ENCODE measurements at regions not wholly inside any gene's neighbourhood (a gene's known extent, or its start where the extent isn't known, plus 50 kb on each side); places are given as distances from the start of the nearest gene placed in this dataset.

- Mint-ChIP-seq H3K27ac (no peak overlapping the region), H3K4me1 (no peaks in the 10 kb centered on the region), H3K4me3 (no peak overlapping the region), H3K27me3 (peaks cover 12 to 20% of the 10 kb centered on the region in 2 donors), H3K36me3 (no peaks in the 10 kb centered on the region), H3K9me3 (peaks cover 0 to 5% (median 2%) of the 10 kb centered on the region in 8 donors)
- Histone ChIP-seq H3K27me3 (ENCODE audit: insufficient read depth, low read length) (peaks cover 4% of the 10 kb centered on the region), H3K9me3 (ENCODE audit: control insufficient read depth in 1 of 2, low read length in 2 of 2) (no peaks in the 10 kb centered on the region), H3K36me3 (ENCODE audit: insufficient read depth, low read length) (no peaks in the 10 kb centered on the region), H3K4me3 (ENCODE audit: low read length in 2 of 2) (no peak overlapping the region), H3K4me1 (ENCODE audit: insufficient read depth, low read length) (no peaks in the 10 kb centered on the region), H3K27ac (ENCODE audit: low read depth, low read length) (no peak overlapping the region)
- ChIA-PET POLR2A (ENCODE audit: partially characterized antibody) (no interaction called here), CTCF (ENCODE audit: partially characterized antibody) (no interaction called here)
- DNase-seq, result no peak
- intact Hi-C loops (cut with micrococcal nuclease), result no loop called here
Observed at GRCh38 chr4:140277576-140277975, 95.9 kb upstream of the SCOC start.

- no peak for DNase-seq
- no peaks in the 10 kb centered on the region for H3K36me3 ChIP-seq (ENCODE audit: insufficient read depth, low read length)
- ChIA-PET POLR2A (ENCODE audit: partially characterized antibody) (no interaction called here), CTCF (ENCODE audit: partially characterized antibody) (interaction anchor here (1.5 kb wide), 1 partner anchor 20 kb away, joined by 3 read pairs; no protein-coding TSS in a partner anchor)
- Mint-ChIP-seq H3K27ac (no peak overlapping the region), H3K9me3 (no peaks in the 10 kb centered on the region), H3K27me3 (peaks cover 0 to 10% of the 10 kb centered on the region in 2 donors), H3K4me3 (no peak overlapping the region), H3K36me3 (no peaks in the 10 kb centered on the region), H3K4me1 (no peaks in the 10 kb centered on the region)
- H3K27ac ChIP-seq (ENCODE audit: low read depth, low read length), result no peak overlapping the region
- H3K27me3 ChIP-seq (ENCODE audit: insufficient read depth, low read length), result no peaks in the 10 kb centered on the region
- no peaks in the 10 kb centered on the region for H3K4me1 ChIP-seq (ENCODE audit: insufficient read depth, low read length)
- no peak overlapping the region for H3K4me3 ChIP-seq (ENCODE audit: low read length in 2 of 2)
- intact Hi-C loops (cut with micrococcal nuclease), result no loop called here
- no peaks in the 10 kb centered on the region for H3K9me3 ChIP-seq (ENCODE audit: control insufficient read depth in 1 of 2, low read length in 2 of 2)
Observed at GRCh38 chr4:140271553-140271952, 101.9 kb upstream of the SCOC start.

- H3K4me3 Mint-ChIP-seq, result no peak overlapping the region
- DNase-seq, result no peak
- H3K4me1 Mint-ChIP-seq, result no peaks in the 10 kb centered on the region
- Histone ChIP-seq H3K27ac (ENCODE audit: low read depth, low read length) (no peak overlapping the region), H3K4me3 (ENCODE audit: low read length in 2 of 2) (no peak overlapping the region), H3K4me1 (ENCODE audit: insufficient read depth, low read length) (no peaks in the 10 kb centered on the region), H3K9me3 (ENCODE audit: control insufficient read depth in 1 of 2, low read length in 2 of 2) (no peaks in the 10 kb centered on the region), H3K27me3 (ENCODE audit: insufficient read depth, low read length) (no peaks in the 10 kb centered on the region), H3K36me3 (ENCODE audit: insufficient read depth, low read length) (no peaks in the 10 kb centered on the region)
- intact Hi-C loops (cut with micrococcal nuclease), result no loop called here
- ChIA-PET POLR2A (ENCODE audit: partially characterized antibody) (no interaction called here), CTCF (ENCODE audit: partially characterized antibody) (no interaction called here)
- H3K36me3 Mint-ChIP-seq, result no peaks in the 10 kb centered on the region
- H3K27ac Mint-ChIP-seq, result no peak overlapping the region
- H3K27me3 Mint-ChIP-seq, result peaks cover 0 to 12% of the 10 kb centered on the region in 2 donors
- peaks cover 0 to 3% (median 0%) of the 10 kb centered on the region in 8 donors for H3K9me3 Mint-ChIP-seq
Observed at GRCh38 chr4:140269369-140269768, 104.1 kb upstream of the SCOC start.

GRCh38 chr4:140268186-140268841 is 105.1 kb upstream of the SCOC start:
- H3K27me3 ChIP-seq (ENCODE audit: insufficient read depth, low read length), result no peaks in the 10 kb centered on the region
- POLR2A ChIA-PET (ENCODE audit: partially characterized antibody), result no interaction called here
- peaks cover 0 to 3% (median 0%) of the 10 kb centered on the region in 8 donors for H3K9me3 Mint-ChIP-seq

GRCh38 chr4:140267576-140267975 is 105.9 kb upstream of the SCOC start:
- CTCF ChIA-PET (ENCODE audit: partially characterized antibody), result interaction anchor here (0.5 to 3.4 kb wide), 3 partner anchors 10 to 36 kb away, joined by 3 to 17 read pairs (median 3); no protein-coding TSS in a partner anchor
- Mint-ChIP-seq H3K4me3 (peak overlapping the region in 1 of 8 donors; percentile 27), H3K36me3 (no peaks in the 10 kb centered on the region), H3K27me3 (peaks cover under 1 to 12% of the 10 kb centered on the region in 2 donors), H3K9me3 (peaks cover 0 to 3% (median 0%) of the 10 kb centered on the region in 8 donors), H3K4me1 (no peaks in the 10 kb centered on the region), H3K27ac (no peak overlapping the region)
- POLR2A ChIA-PET (ENCODE audit: partially characterized antibody), result no interaction called here
- H3K27ac ChIP-seq (ENCODE audit: low read depth, low read length), result no peak overlapping the region
- no peak for DNase-seq
- H3K9me3 ChIP-seq (ENCODE audit: control insufficient read depth in 1 of 2, low read length in 2 of 2), result no peaks in the 10 kb centered on the region
- no peaks in the 10 kb centered on the region for H3K4me1 ChIP-seq (ENCODE audit: insufficient read depth, low read length)
- H3K27me3 ChIP-seq (ENCODE audit: insufficient read depth, low read length), result no peaks in the 10 kb centered on the region
- intact Hi-C loops (cut with micrococcal nuclease), result no loop called here
- no peak overlapping the region for H3K4me3 ChIP-seq (ENCODE audit: low read length in 2 of 2)
- no peaks in the 10 kb centered on the region for H3K36me3 ChIP-seq (ENCODE audit: insufficient read depth, low read length)

More at GRCh38 chr4:140268186-140268841, 105.1 kb upstream of the SCOC start:
- peaks cover 0 to 12% of the 10 kb centered on the region in 2 donors for H3K27me3 Mint-ChIP-seq
- no peak for DNase-seq
- H3K27ac Mint-ChIP-seq, result no peak overlapping the region
- Histone ChIP-seq H3K9me3 (ENCODE audit: control insufficient read depth in 1 of 2, low read length in 2 of 2) (no peaks in the 10 kb centered on the region), H3K27ac (ENCODE audit: low read depth, low read length) (no peak overlapping the region), H3K36me3 (ENCODE audit: insufficient read depth, low read length) (no peaks in the 10 kb centered on the region), H3K4me1 (ENCODE audit: insufficient read depth, low read length) (no peaks in the 10 kb centered on the region), H3K4me3 (ENCODE audit: low read length in 2 of 2) (no peak overlapping the region)
- H3K4me3 Mint-ChIP-seq, result no peak overlapping the region
- no peaks in the 10 kb centered on the region for H3K36me3 Mint-ChIP-seq
- H3K4me1 Mint-ChIP-seq, result no peaks in the 10 kb centered on the region
- CTCF ChIA-PET (ENCODE audit: partially characterized antibody), result interaction anchor here (1.1 to 3.4 kb wide), 2 partner anchors 11 to 15 kb away, joined by 3 to 17 read pairs; no protein-coding TSS in a partner anchor
- intact Hi-C loops (cut with micrococcal nuclease), result no loop called here

- no peak overlapping the region for H3K4me3 ChIP-seq (ENCODE audit: low read length in 2 of 2)
- Mint-ChIP-seq H3K9me3 (peaks cover 0 to 3% (median 0%) of the 10 kb centered on the region in 8 donors), H3K4me3 (no peak overlapping the region), H3K4me1 (no peaks in the 10 kb centered on the region), H3K36me3 (no peaks in the 10 kb centered on the region), H3K27me3 (peaks cover 1 to 14% of the 10 kb centered on the region in 2 donors), H3K27ac (no peak overlapping the region)
- no peak for DNase-seq
- H3K27ac ChIP-seq (ENCODE audit: low read depth, low read length), result no peak overlapping the region
- no peaks in the 10 kb centered on the region for H3K36me3 ChIP-seq (ENCODE audit: insufficient read depth, low read length)
- H3K9me3 ChIP-seq (ENCODE audit: control insufficient read depth in 1 of 2, low read length in 2 of 2), result no peaks in the 10 kb centered on the region
- POLR2A ChIA-PET (ENCODE audit: partially characterized antibody), result no interaction called here
- CTCF ChIA-PET (ENCODE audit: partially characterized antibody), result interaction anchor here (0.5 to 3.4 kb wide), 3 partner anchors 9 to 36 kb away, joined by 3 to 17 read pairs (median 3); no protein-coding TSS in a partner anchor
- intact Hi-C loops (cut with micrococcal nuclease), result no loop called here
- no peaks in the 10 kb centered on the region for H3K27me3 ChIP-seq (ENCODE audit: insufficient read depth, low read length)
- H3K4me1 ChIP-seq (ENCODE audit: insufficient read depth, low read length), result no peaks in the 10 kb centered on the region
Observed at GRCh38 chr4:140266958-140267568, 106.4 kb upstream of the SCOC start.

- H3K27me3 ChIP-seq (ENCODE audit: insufficient read depth, low read length), result no peaks in the 10 kb centered on the region
- peaks cover 4 to 14% of the 10 kb centered on the region in 2 donors for H3K27me3 Mint-ChIP-seq
- H3K9me3 Mint-ChIP-seq, result no peaks in the 10 kb centered on the region
- intact Hi-C loops (cut with micrococcal nuclease), result no loop called here
- no peak for DNase-seq
- H3K4me3 Mint-ChIP-seq, result no peak overlapping the region
- CTCF ChIA-PET (ENCODE audit: partially characterized antibody), result interaction anchor here (0.8 to 1.8 kb wide), 5 partner anchors 11 to 253 kb away, joined by 4 to 6 read pairs (median 5); no protein-coding TSS in a partner anchor
- no peak overlapping the region for H3K27ac ChIP-seq (ENCODE audit: low read depth, low read length)
- no peak overlapping the region for H3K27ac Mint-ChIP-seq
- H3K36me3 ChIP-seq (ENCODE audit: insufficient read depth, low read length), result no peaks in the 10 kb centered on the region
- H3K9me3 ChIP-seq (ENCODE audit: control insufficient read depth in 1 of 2, low read length in 2 of 2), result no peaks in the 10 kb centered on the region
- no peaks in the 10 kb centered on the region for H3K36me3 Mint-ChIP-seq
- POLR2A ChIA-PET (ENCODE audit: partially characterized antibody), result no interaction called here
- H3K4me1 Mint-ChIP-seq, result no peaks in the 10 kb centered on the region
- H3K4me3 ChIP-seq (ENCODE audit: low read length in 2 of 2), result no peak overlapping the region
- no peaks in the 10 kb centered on the region for H3K4me1 ChIP-seq (ENCODE audit: insufficient read depth, low read length)
Observed at GRCh38 chr4:140260227-140260626, 106.2 kb upstream of the MAML3 start.

Data from CD4-positive, alpha-beta memory T cell (primary cell).